ENCODE measurements at regions not wholly inside any gene's neighbourhood (a gene's known extent, or its start where the extent isn't known, plus 50 kb on each side); places are given as distances from the start of the nearest gene placed in this dataset.
"Not testable (repeated sequence)": the region's sequence is repeated elsewhere in the genome, so short reads cannot be mapped to it uniquely, and the experiment has no call there.

GRCh38 chr1:194843077-194843476 lies 1656.7 kb upstream of the B3GALT2 start:
- H3K27ac ChIP-seq, result no peak overlapping the region
- H3K9me3 ChIP-seq, result no peaks in the 10 kb centered on the region
- H3K4me3 ChIP-seq, result no peak overlapping the region
- DNase-seq, result no peak
- no peaks in the 10 kb centered on the region for H3K4me1 ChIP-seq
- no peak for TF ChIP-seq CTCF (IDR thresholded peaks at IDR 0.05)
- H3K36me3 ChIP-seq, result no peaks in the 10 kb centered on the region
- no peaks in the 10 kb centered on the region for H3K27me3 ChIP-seq
- intact Hi-C loops (cut with DNase I; ENCODE audit: low total_unique reads), result no loop called here

DNA sequence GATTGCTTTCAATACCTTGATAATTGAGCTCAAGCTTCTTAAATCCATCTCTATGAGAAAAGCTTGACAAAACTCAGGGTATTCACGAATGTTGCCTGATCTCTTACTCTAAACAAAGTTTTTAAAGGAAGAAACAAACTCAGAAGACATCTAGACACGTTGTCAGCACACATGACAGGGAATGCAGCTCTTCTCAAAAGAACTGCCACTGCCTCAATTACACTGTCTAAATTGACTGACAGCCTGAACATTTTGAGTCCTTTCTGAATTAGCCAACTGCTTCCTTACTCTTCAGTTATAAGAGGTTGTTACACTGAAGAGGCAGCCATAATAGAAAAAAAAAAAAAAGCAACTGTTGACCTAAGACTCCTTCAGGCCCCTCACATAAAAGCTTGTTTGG lies 1646.7 kb upstream of the B3GALT2 start:
- Histone ChIP-seq H3K4me1 (no peaks in the 10 kb centered on the region), H3K9me3 (no peaks in the 10 kb centered on the region), H3K27ac (no peak overlapping the region), H3K36me3 (no peaks in the 10 kb centered on the region), H3K4me3 (no peak overlapping the region), H3K27me3 (no peaks in the 10 kb centered on the region)
- TF ChIP-seq CTCF (IDR thresholded peaks at IDR 0.05), result no peak
- no peak for DNase-seq
- intact Hi-C loops (cut with DNase I; ENCODE audit: low total_unique reads), result no loop called here

DNA sequence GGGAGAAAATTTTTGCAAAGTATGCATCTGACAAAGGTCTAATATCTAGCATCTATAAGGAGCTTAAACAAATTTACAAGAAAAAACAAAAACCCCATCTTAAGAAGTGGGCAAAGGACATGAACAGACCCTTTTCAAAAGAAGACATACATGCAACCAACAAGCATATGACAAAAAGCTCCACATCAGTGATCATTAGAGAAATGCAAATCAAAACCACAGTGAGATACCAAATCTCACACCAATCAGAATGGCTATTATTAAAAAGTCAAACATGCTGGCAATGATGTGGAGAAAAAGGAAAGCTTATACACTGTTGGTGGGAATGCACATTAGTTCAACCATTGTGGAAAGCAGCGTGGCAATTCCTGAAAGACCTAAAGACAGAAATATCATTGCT lies 1645.2 kb upstream of the B3GALT2 start:
- H3K27ac ChIP-seq; DNase-seq; H3K4me3 ChIP-seq; H3K4me1 ChIP-seq; H3K36me3 ChIP-seq; H3K27me3 ChIP-seq; H3K9me3 ChIP-seq; intact Hi-C loops (cut with DNase I; ENCODE audit: low total_unique reads): not testable (repeated sequence)

DNA sequence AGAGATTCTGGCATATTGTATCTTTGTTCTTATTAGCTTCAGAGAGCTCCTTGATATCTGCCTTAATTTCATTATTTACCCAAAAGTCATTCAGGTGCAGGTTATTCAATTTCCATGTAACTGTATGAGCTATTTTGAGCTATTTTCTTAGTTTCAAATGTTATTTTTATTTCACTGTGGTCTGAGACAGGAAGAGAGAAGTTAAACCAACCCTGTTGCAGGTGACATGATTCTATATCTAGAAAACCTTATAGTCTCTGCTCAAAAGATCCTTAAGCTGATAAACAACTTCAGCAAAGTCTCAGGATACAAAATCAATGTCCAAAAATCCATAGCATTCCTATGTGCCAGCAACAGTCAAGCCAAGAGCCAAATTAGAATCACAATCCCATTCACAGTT lies 1644.0 kb upstream of the B3GALT2 start:
- H3K27ac ChIP-seq, result no peak overlapping the region
- no peak for DNase-seq
- no peak overlapping the region for H3K4me3 ChIP-seq
- no peak for TF ChIP-seq CTCF (IDR thresholded peaks at IDR 0.05)
- no peaks in the 10 kb centered on the region for H3K36me3 ChIP-seq
- no peaks in the 10 kb centered on the region for H3K4me1 ChIP-seq
- intact Hi-C loops (cut with DNase I; ENCODE audit: low total_unique reads), result no loop called here
- no peaks in the 10 kb centered on the region for H3K9me3 ChIP-seq
- no peaks in the 10 kb centered on the region for H3K27me3 ChIP-seq

DNA sequence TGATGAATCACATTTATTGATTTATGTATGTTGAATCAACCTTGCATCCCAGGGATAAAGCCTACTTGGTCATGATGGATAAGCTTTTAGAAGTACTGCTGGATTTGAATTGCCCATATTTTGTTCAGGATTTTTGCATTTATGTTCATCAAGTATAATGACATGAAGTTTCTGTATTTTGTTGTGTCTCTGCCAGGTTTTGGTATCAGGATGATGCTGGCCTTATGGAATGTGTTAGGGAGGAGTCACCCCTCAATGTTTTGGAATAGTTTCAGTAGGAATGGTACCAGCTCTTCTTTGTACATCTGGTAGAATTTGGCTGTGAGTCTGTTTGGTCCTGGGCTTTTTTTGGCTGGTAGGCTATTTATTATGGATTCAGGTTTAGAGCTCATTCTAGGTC lies 1643.1 kb upstream of the B3GALT2 start:
- H3K27me3 ChIP-seq, result no peaks in the 10 kb centered on the region
- H3K27ac ChIP-seq, result no peak overlapping the region
- no peak for DNase-seq
- H3K4me1 ChIP-seq, result no peaks in the 10 kb centered on the region
- no peaks in the 10 kb centered on the region for H3K9me3 ChIP-seq
- H3K36me3 ChIP-seq, result no peaks in the 10 kb centered on the region
- intact Hi-C loops (cut with DNase I; ENCODE audit: low total_unique reads), result no loop called here
- no peak for TF ChIP-seq CTCF (IDR thresholded peaks at IDR 0.05)
- H3K4me3 ChIP-seq, result no peak overlapping the region

DNA sequence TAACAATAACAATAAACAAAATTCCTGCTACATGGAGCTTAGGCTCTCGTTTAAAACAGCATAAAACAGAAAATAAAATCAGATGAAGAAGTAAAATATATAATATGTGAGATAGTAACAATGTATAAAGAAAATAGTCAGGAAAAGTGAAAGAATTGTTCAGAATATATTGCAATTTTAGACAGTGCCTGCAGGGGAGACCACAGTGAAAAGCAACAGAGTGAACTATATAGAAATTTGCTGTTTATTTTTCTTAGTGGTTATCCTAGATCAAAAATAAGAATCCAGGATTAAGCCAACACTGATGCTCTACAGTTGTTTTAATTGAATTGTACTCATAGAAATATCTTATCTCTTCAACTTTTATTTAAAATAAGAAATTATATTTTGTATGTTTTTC lies 1639.0 kb upstream of the B3GALT2 start:
- no peaks in the 10 kb centered on the region for H3K27me3 ChIP-seq

More for the DNA sequence above, 1639.0 kb upstream of the B3GALT2 start:
- no peak overlapping the region for H3K4me3 ChIP-seq
- H3K9me3 ChIP-seq, result no peaks in the 10 kb centered on the region
- intact Hi-C loops (cut with DNase I; ENCODE audit: low total_unique reads), result no loop called here
- H3K27ac ChIP-seq, result no peak overlapping the region
- no peak for DNase-seq
- TF ChIP-seq CTCF (IDR thresholded peaks at IDR 0.05), result no peak
- H3K4me1 ChIP-seq, result no peaks in the 10 kb centered on the region
- H3K36me3 ChIP-seq, result no peaks in the 10 kb centered on the region

All from tibial artery (tissue), 4 donors.